ENCODE measurements at regions not wholly inside any gene's neighbourhood (a gene's known extent, or its start where the extent isn't known, plus 50 kb on each side); places are given as distances from the start of the nearest gene placed in this dataset.

GRCh38 chr12:107349008-107349747, 255.8 kb upstream of the CRY1 start:
- DNase-seq (no peak), ATAC-seq (no peak)
- Histone ChIP-seq H3K27ac (no peak overlapping the region), H3K9me3 (no peaks in the 10 kb centered on the region), H3K4me1 (no peaks in the 10 kb centered on the region), H3K36me3 (ENCODE audit: insufficient read depth in 1 of 2, low read depth in 1 of 2) (no peaks in the 10 kb centered on the region), H3K4me3 (no peak overlapping the region), H3K27me3 (ENCODE audit: insufficient read depth in 3 of 3, low read length in 2 of 3) (no peaks in the 10 kb centered on the region)
- intact Hi-C loops (cut with DNase I), result no loop called here
- 17 to 26% (median 23%) methylated on average over 5 of the region's 5 CpGs for WGBS, 3 donors
- no peak for TF ChIP-seq CTCF (IDR thresholded peaks at IDR 0.05)

- H3K27me3 ChIP-seq (ENCODE audit: insufficient read depth in 3 of 3, low read length in 2 of 3), result no peaks in the 10 kb centered on the region
- no peak for TF ChIP-seq CTCF (IDR thresholded peaks at IDR 0.05)
- intact Hi-C loops (cut with DNase I), result no loop called here
- DNase-seq (no peak), ATAC-seq (no peak)
- H3K4me1 ChIP-seq, result no peaks in the 10 kb centered on the region
- H3K9me3 ChIP-seq, result no peaks in the 10 kb centered on the region
- no peaks in the 10 kb centered on the region for H3K36me3 ChIP-seq (ENCODE audit: insufficient read depth in 1 of 2, low read depth in 1 of 2)
- WGBS, 3 donors, result 49 to 57% (median 56%) methylated on average over 2 of the region's 2 CpGs
- H3K27ac ChIP-seq, result no peak overlapping the region
- no peak overlapping the region for H3K4me3 ChIP-seq
Measured at GRCh38 chr12:107349839-107350238, 256.5 kb upstream of the CRY1 start.

- H3K36me3 ChIP-seq (ENCODE audit: insufficient read depth in 1 of 2, low read depth in 1 of 2), result no peaks in the 10 kb centered on the region
- 85 to 87% (median 86%) methylated on average over 3 of the region's 3 CpGs for WGBS, 3 donors
- H3K4me3 ChIP-seq, result no peak overlapping the region
- no peaks in the 10 kb centered on the region for H3K27me3 ChIP-seq (ENCODE audit: insufficient read depth in 3 of 3, low read length in 2 of 3)
- ATAC-seq (no peak), DNase-seq (no peak)
- intact Hi-C loops (cut with DNase I), result no loop called here
- no peaks in the 10 kb centered on the region for H3K9me3 ChIP-seq
- TF ChIP-seq CTCF (IDR thresholded peaks at IDR 0.05), result no peak
- H3K27ac ChIP-seq, result no peak overlapping the region
- H3K4me1 ChIP-seq, result no peaks in the 10 kb centered on the region
Measured at GRCh38 chr12:107351109-107351508, 257.8 kb upstream of the CRY1 start.

GRCh38 chr12:107351713-107352112, 258.4 kb upstream of the CRY1 start:
- intact Hi-C loops (cut with DNase I), result no loop called here
- TF ChIP-seq CTCF (IDR thresholded peaks at IDR 0.05), result no peak
- H3K4me3 ChIP-seq, result no peak overlapping the region
- no peak for ATAC-seq
- no peak overlapping the region for H3K27ac ChIP-seq
- no peaks in the 10 kb centered on the region for H3K4me1 ChIP-seq
- H3K9me3 ChIP-seq, result no peaks in the 10 kb centered on the region
- no peaks in the 10 kb centered on the region for H3K27me3 ChIP-seq (ENCODE audit: insufficient read depth in 3 of 3, low read length in 2 of 3)
- no peaks in the 10 kb centered on the region for H3K36me3 ChIP-seq (ENCODE audit: insufficient read depth in 1 of 2, low read depth in 1 of 2)
- DNase-seq, result no peak
